ENCODE measurements at regions not wholly inside any gene's neighbourhood (a gene's known extent, or its start where the extent isn't known, plus 50 kb on each side); places are given as distances from the start of the nearest gene placed in this dataset.

- peak; percentile 38 for DNase-seq (ENCODE audit: low read depth)
Measured at GRCh38 chr4:110959041-110959643, 336.3 kb upstream of the PITX2 start.

- DNase-seq (ENCODE audit: low read depth): no peak
Measured at GRCh38 chr4:110961066-110961465, 338.2 kb upstream of the PITX2 start.

DNA sequence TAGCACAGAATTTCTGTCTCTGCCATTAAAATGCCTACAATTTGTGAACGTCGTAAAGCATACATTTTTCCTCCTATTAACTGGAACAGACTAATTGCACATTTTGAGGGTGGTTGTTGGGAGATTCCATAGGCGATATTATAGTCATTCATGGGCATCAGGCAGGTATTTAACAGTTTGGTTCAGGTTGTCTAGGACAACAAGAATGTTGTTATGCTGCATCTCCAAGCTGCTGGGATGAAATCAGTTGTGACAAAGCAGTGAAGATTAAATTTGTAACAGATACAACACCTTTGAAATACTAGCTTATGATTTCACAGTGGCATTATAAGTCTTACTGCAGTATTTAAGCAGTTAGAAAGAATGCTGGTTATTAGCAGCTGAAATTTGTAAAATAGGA, 339.7 kb upstream of the PITX2 start:
- DNase-seq (ENCODE audit: low read depth): no peak

DNA sequence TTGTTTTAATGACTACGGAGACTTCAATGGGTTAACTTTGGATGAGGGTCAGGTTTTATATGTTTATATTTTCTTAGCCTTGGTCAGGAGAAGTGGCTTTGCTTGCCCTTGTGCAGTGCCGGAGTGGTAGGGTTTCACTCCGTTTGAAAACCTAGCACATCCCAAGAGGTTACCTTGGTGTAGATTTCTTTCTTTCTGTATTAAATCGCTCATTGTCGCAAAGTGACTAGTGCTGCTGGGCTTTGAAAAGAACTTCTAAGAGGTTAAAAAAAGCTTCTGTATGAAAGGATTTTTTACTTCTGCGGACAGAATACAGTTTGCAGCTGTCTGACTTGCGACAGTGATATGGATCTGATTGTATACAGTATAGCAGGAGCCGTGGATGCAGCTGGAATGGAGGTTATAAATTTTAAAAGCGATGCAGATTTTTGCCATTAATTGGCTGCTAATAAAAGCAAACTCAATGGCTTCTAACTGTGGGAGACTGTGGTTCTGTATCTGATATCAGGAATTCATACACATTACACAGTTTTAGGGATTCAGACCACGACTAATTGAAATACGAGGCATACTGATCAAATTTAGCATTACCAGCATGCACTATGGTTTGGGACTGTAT, 340.9 kb upstream of the PITX2 start:
- DNase-seq (ENCODE audit: low read depth): no peak

DNA sequence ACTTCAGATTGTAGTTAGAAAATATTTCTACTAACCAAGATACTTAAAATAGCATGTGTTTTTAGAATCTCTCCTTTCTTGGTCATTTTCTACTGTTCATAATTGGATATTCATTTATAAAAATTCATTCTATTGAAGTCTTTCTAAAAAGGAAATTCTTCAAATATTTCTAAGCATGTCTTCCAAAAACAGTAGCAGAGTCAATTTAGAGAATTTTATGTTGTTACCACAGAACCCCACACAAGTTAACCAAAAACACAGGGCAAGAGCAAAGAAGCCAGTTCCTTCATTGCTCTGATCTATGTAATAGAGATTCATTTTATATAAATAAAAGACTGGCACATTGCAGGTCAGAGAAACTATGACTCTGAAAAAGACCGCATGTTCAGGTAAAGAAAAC, 345.1 kb upstream of the PITX2 start:
- no peak for DNase-seq (ENCODE audit: low read depth)

GRCh38 chr4:110970642-110971041, 347.8 kb upstream of the PITX2 start:
- DNase-seq (ENCODE audit: low read depth): peak; percentile 32

DNA sequence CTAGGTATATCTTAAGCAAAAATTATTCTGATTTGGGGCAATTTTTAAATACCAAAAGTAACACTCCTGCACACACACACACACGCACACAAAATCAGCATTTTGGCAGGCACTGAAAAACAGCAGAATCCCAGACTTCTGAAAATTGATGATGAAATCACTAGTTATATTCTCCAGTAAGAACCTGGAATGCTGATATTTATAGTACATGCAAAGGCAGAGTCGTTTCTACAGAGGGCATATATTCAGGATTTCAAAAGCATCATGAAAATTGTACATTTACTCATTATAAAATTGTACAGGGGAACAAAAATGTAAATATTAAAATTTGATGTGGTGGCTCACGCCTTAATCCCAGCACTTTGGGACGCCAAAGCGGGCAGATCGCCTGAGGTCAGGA, 352.5 kb upstream of the PITX2 start:
- no peak for DNase-seq (ENCODE audit: low read depth)

GRCh38 chr4:110977554-110977953, 354.7 kb upstream of the PITX2 start:
- DNase-seq (ENCODE audit: low read depth): no peak

- DNase-seq (ENCODE audit: low read depth): no peak
Measured at GRCh38 chr4:110978761-110979160, 355.9 kb upstream of the PITX2 start.

DNA sequence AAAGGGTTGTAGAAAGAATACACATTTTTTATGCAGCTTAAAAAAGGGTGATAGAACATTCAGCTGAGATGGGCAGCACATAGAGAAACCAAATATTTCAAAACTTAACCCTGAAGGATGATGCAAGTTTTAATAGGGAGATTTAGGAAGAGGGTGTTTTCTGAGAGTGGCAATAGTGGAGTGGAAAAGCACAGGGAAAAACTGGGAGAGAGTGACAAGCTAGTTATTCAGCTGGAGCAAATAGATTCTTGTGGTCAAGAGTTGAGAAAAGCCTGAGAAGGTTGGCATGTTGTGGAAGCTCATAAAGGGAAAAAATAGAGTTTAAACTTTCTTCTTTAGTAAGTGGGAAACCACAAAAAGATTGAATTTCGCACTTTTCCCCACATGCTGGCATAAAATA, 359.6 kb upstream of the PITX2 start:
- no peak for DNase-seq (ENCODE audit: low read depth)

DNA sequence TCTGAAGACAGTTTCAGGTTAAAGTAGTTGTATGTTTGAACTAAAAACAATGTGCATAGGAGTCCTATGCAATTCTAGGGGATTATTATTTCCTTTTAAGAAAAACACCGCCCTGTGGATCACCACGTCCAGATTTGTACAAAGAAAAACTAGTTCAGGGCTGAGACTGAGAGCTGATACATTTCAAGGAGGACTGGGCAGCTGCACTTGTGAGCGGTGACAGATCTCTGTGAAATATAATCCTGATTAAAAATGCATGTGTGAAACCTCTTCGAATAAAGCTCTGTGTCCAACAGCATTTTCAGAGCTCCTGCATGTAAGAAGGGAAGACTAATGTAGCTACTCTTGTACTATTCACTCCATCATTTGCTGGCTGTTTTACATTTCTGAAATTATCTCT, 365.8 kb upstream of the PITX2 start:
- no peak for DNase-seq (ENCODE audit: low read depth)

GRCh38 chr4:110989125-110989524, 366.2 kb upstream of the PITX2 start:
- no peak for DNase-seq (ENCODE audit: low read depth)

DNA sequence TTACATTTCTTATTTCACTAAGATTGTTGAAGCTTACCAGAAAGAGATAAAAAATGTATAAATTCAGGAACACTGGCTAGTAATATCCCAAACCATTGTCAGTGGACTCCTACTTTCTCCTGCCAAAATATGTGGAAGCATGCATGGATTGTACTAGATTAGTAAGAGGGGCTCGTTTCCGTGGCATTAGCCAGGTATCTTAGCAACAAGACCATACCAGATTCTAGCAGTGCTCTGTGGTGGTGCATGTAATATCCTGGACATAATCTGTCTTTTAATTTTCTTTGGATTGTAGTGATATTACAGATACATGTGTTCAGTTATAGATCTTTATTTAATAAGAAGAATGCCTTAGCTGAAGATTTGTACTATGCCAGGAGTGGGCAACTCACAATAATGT, 371.9 kb upstream of the PITX2 start:
- no peak for DNase-seq (ENCODE audit: low read depth)

DNA sequence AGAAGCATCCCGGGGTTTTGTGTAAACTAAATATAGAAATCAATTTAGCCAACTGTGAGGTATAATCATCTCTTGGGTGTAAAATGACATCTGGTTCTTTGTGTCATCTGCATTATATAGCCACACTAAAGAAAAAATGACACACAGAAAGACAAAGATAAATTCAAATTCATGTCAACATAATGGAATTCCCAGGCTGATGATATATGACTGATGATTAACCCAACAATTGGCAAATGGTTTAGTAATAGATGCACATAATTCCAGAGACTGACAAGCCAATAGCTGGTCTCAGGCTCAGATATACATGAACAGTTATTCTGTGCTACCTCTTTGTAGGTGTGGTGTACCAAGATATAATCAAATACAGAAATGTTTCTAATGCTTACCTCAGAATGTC, 375.4 kb upstream of the PITX2 start:
- DNase-seq (ENCODE audit: low read depth): no peak

DNA sequence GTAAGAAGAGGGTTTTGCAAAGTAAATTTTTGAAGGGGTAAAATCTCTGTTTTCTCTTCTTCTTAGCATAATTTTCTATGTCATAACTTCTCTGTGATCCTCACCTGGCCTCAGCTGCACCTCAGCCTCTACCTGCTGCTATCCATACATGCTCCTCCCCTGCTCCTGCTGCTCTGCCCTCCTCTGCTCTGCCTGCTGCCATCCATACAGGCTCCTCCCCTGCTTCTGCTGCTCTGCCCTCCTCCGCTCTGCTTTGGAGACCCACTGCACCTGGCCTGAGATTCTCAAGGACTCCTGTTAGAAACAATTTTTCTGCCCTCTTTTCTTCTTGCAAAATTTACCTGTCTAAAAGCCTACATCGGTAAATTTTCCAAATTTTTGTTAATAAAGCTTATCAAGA, 388.6 kb upstream of the PITX2 start:
- no peak for DNase-seq (ENCODE audit: low read depth)

- DNase-seq (ENCODE audit: low read depth): no peak
Measured at GRCh38 chr4:111013846-111014245, 391.0 kb upstream of the PITX2 start.

GRCh38 chr4:111014537-111014936, 391.7 kb upstream of the PITX2 start:
- DNase-seq (ENCODE audit: low read depth): no peak

DNA sequence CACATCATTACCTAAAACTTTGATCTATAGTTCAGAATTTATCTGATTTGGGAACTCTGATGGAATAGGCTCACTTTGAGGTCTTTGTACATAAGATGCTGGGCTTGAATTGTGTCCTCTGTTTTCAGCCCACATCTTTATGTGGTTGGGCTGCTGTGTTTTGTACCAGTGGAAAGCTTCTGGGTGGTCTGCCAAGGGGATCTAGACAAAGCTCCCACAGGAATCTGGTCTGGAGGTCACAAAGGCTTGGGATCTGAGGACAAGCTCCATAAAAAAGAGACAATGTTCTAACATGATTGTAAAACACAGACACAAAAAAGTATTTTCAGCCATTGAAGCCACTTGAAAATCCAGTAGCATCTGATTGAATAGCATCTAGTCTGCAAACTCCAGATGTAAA, 393.5 kb upstream of the PITX2 start:
- DNase-seq (ENCODE audit: low read depth): no peak

DNA sequence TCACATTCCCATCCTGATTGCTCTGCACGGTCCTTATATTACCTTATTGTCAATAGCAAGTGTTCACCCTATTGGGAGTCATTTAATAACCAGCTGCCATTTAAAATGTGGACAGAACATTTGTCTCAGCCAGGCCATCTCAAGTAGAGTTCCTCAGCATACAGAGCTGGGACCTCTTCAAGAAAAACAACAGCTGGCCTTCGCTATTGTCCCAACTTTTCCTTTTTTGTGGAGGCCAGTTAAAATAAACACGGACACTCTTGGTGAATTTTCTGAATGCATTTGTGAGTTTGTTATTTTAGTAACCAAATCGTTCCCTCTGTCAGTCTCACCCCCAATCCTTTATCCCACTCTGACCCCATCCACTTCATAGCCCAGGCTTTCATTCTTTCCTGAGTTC, 395.3 kb upstream of the PITX2 start:
- DNase-seq (ENCODE audit: low read depth): no peak

DNA sequence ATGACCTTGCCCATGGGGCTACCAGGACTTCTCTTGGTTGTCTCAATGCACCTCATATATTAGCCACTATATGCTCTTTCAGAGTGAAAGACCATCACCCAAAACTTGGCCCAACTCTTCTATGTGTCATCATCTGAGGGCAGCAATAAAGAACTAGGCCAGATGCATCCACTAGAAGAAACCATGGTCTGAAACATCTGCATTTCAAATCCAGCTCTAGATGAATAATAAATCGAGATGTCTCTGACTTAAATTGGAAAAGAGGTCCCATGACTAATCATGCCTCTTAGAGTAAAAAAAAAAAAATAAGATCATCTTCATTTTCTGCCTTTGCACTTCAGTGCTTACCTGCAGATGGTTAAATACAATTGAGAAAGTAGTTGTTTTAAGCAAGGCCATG, 397.6 kb upstream of the PITX2 start:
- no peak for DNase-seq (ENCODE audit: low read depth)

GRCh38 chr4:111020961-111021360, 398.1 kb upstream of the PITX2 start:
- DNase-seq (ENCODE audit: low read depth): no peak

DNA sequence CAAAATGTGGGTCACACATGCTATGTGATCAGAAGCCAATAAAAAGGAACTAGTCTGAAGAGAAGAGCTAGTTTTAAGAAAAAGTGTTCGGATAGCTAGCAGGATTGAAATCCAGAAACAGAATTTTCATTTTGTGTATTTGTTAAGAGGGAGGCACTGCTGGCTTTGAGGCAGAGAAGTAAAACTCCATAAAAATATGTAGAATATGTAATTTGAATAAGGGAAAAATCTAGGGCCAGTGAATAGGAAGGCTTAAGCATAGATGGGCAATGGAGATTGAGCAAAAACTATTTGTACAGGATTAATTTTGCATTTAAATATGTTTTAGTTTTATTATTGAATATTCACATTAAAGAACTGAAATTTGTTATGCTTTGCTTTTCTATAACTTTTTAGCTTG, 399.9 kb upstream of the PITX2 start:
- no peak for DNase-seq (ENCODE audit: low read depth)

DNA sequence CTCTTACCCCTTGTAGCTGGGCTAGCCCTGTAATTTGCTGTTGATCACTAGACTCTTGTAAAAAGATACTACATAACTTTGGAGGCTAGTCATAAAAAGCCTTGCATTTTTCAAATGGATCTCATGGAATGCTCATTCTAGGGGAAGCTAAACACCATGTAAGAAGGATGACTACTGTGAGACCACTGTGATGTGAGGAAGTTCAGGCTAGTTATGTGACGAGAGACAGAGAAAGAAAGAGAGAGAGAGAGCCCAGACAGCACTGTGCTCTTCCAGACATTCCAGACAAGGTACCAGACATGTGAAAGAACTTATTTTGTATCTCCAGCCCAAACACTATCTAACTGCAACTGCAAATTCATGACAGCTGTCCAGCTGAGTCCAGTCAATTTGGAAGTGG, 404.6 kb upstream of the PITX2 start:
- DNase-seq (ENCODE audit: low read depth): no peak

DNA sequence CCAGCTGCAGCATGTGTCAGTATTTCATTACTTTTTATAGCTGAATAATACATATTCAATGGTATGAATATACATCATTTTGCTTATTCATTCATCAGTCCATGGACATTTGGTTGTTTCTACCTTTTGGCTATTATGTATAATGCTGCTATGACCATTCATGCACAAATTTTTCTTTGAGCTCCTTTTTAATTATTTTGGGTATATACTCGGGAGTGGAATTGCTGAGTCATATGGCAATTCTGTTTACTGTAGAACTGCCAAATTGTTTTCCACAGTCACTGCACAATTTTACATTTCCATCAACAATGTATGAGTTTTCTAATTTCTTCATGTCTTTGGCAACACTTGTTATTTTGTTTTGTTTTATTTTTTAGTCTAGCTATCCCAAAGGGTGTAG, 405.9 kb upstream of the PITX2 start:
- DNase-seq (ENCODE audit: low read depth): no peak
